Liver (tissue), 8 donors: ENCODE measurements at regions not wholly inside any gene's neighbourhood (a gene's known extent, or its start where the extent isn't known, plus 50 kb on each side); places are given as distances from the start of the nearest gene placed in this dataset.

Source experiments
- DNase-seq: peaks from one replicate; pipeline ENCODE4 v3.0.0-alpha.2; 2017; ENCODE audit warnings: low spot score
- H3K27ac ChIP-seq, 2 donors: one replicate each; pipeline ENCODE4 v1.7.0; 2013; ENCODE audit warnings: inconsistent platforms in 2 of 2, low read length in 2 of 2, control low read depth in 1 of 2, low read depth in 1 of 2, mild to moderate bottlenecking in 1 of 2
- H3K27me3 ChIP-seq, 4 donors: one replicate each; pipeline versions ENCODE4 v1.6.1 to v1.7.0; 2013; ENCODE audit warnings: low read length in 3 of 4, inconsistent platforms in 1 of 4, mild to moderate bottlenecking in 1 of 4, moderate library complexity in 1 of 4; ENCODE audit not compliant: control insufficient read depth in 4 of 4, insufficient read depth in 4 of 4
- H3K36me3 ChIP-seq, 4 donors: one replicate each; pipeline versions ENCODE4 v1.6.1 to v1.7.0; 2013; ENCODE audit warnings: low read length in 3 of 4, mild to moderate bottlenecking in 3 of 4, low read depth in 1 of 4, moderate library complexity in 1 of 4; ENCODE audit not compliant: control insufficient read depth in 4 of 4, insufficient read depth in 3 of 4
- H3K4me1 ChIP-seq, 4 donors: one replicate each; pipeline versions ENCODE4 v1.6.1 to v1.7.0; 2013; ENCODE audit warnings: low read length in 3 of 4, mild to moderate bottlenecking in 3 of 4, moderate library complexity in 1 of 4; ENCODE audit not compliant: control insufficient read depth in 4 of 4, insufficient read depth in 4 of 4
- H3K4me3 ChIP-seq, 3 donors: one replicate each; pipeline versions ENCODE4 v1.6.1 to v1.7.0; 2013; ENCODE audit warnings: low read length in 3 of 3, control low read depth in 1 of 3, low read depth in 1 of 3, mild to moderate bottlenecking in 1 of 3
- H3K9ac ChIP-seq, 2 donors: one replicate each; pipeline ENCODE4 v1.7.0; 2013; ENCODE audit warnings: low read length in 2 of 2, mild to moderate bottlenecking in 2 of 2, moderate library complexity in 2 of 2, control low read depth in 1 of 2, low read depth in 1 of 2
- H3K9me3 ChIP-seq, 4 donors: one replicate each; pipeline versions ENCODE4 v1.6.1 to v1.7.0; 2013; ENCODE audit warnings: low read length in 3 of 4; ENCODE audit not compliant: control insufficient read depth in 4 of 4
- ATF3 ChIP-seq: IDR thresholded peaks from 2 replicates; pipeline ENCODE4 v1.6.1; 2016; ENCODE audit warnings: antibody characterized with exemption
- CTCF ChIP-seq: fragments of 150-350 bp; IDR thresholded peaks from 2 replicates; pipeline ENCODE4 v1.5.1; 2017; ENCODE audit warnings: improper control_type of control experiment, low read depth, low read length; ENCODE audit not compliant: missing input control
- EGR1 ChIP-seq, 2 donors: IDR thresholded peaks; 2 replicates each; pipeline ENCODE4 v1.6.1; 2016 to 2018; ENCODE audit warnings: antibody characterized with exemption in 2 of 2, low read depth in 2 of 2
- FOXA1 ChIP-seq: IDR thresholded peaks from 2 replicates; pipeline ENCODE4 v1.6.1; 2016; ENCODE audit warnings: antibody characterized with exemption
- FOXA2 ChIP-seq: IDR thresholded peaks from 2 replicates; pipeline ENCODE4 v1.6.1; 2016; ENCODE audit warnings: antibody characterized with exemption
- GABPA ChIP-seq, 2 donors: IDR thresholded peaks in 1 of 2; conservative IDR thresholded peaks in 1 of 2; 2 replicates each; pipeline ENCODE4 v1.6.1; 2016; ENCODE audit warnings: antibody characterized with exemption in 2 of 2, mild to moderate bottlenecking in 1 of 2, moderate library complexity in 1 of 2
- HNF4A ChIP-seq, 2 donors: conservative IDR thresholded peaks; 2 replicates each; pipeline ENCODE4 v1.6.1; 2016; ENCODE audit warnings: antibody characterized with exemption in 2 of 2, mild to moderate bottlenecking in 2 of 2
- HNF4G ChIP-seq: IDR thresholded peaks from 2 replicates; pipeline ENCODE4 v1.6.1; 2016; ENCODE audit warnings: antibody characterized with exemption
- JUND ChIP-seq, 2 donors: IDR thresholded peaks; 2 replicates each; pipeline ENCODE4 v1.6.1; 2016; ENCODE audit warnings: antibody characterized with exemption in 2 of 2
- MAX ChIP-seq: IDR thresholded peaks from 2 replicates; pipeline ENCODE4 v1.6.1; 2016; ENCODE audit warnings: antibody characterized with exemption
- NR2F2 ChIP-seq: IDR thresholded peaks from 2 replicates; pipeline ENCODE4 v1.6.1; 2016; ENCODE audit warnings: antibody characterized with exemption
- RAD21 ChIP-seq, 2 donors: IDR thresholded peaks; 2 replicates each; pipeline ENCODE4 v1.6.1; 2016; ENCODE audit warnings: antibody characterized with exemption in 2 of 2, mild to moderate bottlenecking in 2 of 2
- REST ChIP-seq: IDR thresholded peaks from 2 replicates; pipeline ENCODE4 v1.6.1; 2016; ENCODE audit warnings: antibody characterized with exemption, mild to moderate bottlenecking
- RXRA ChIP-seq, 2 donors: IDR thresholded peaks; 2 replicates each; pipeline ENCODE4 v1.6.1; 2017 to 2018; ENCODE audit warnings: antibody characterized with exemption in 2 of 2, mild to moderate bottlenecking in 1 of 2
- SP1 ChIP-seq: IDR thresholded peaks from 2 replicates; pipeline ENCODE4 v1.6.1; 2018; ENCODE audit warnings: antibody characterized with exemption, mild to moderate bottlenecking
- TAF1 ChIP-seq: conservative IDR thresholded peaks from 2 replicates; pipeline ENCODE4 v1.6.1; 2016; ENCODE audit warnings: antibody characterized with exemption, mild to moderate bottlenecking
- YY1 ChIP-seq: IDR thresholded peaks from 2 replicates; pipeline ENCODE4 v1.6.1; 2016; ENCODE audit warnings: antibody characterized with exemption, mild to moderate bottlenecking
- ZBTB33 ChIP-seq: IDR thresholded peaks from 2 replicates; pipeline ENCODE4 v1.6.1; 2016; ENCODE audit warnings: antibody characterized with exemption
- WGBS: extraction: QIAGEN DNeasy Blood & Tissue Kit; methylation state at CpG from one replicate; pipeline ENCODE4 v1.1.7; 2013; 5-methylcytosine and 5-hydroxymethylcytosine counted together
- donor health status: healthy.
- donor health status: healthy.
- donor health status: healthy.
- donor health status: healthy.
- donor health status: healthy.

GRCh38 chr3:10688548-10689172, 127.4 kb upstream of the SLC6A11 start:
- peak overlapping the region; percentile 21 to 25 for H3K27ac ChIP-seq
- H3K9me3 ChIP-seq = no peaks in the 10 kb centered on the region
- no peak for DNase-seq
- H3K9ac ChIP-seq = no peak overlapping the region
- no peak overlapping the region for H3K4me3 ChIP-seq
- no peaks in the 10 kb centered on the region for H3K27me3 ChIP-seq
- TF ChIP-seq FOXA1 (peak; percentile 38), EGR1 (IDR thresholded peaks at IDR 0.05; ENCODE audit: low read depth in 2 of 2) (no peak), GABPA (IDR thresholded peaks at IDR 0.05 in 1 of 2, conservative IDR thresholded peaks at IDR 0.05 in 1 of 2) (no peak), NR2F2 (no peak), RXRA (IDR thresholded peaks at IDR 0.05) (peak; percentile 58 to 91), SP1 (peak; percentile 66), FOXA2 (peak; percentile 35), YY1 (peak; percentile 73), CTCF (no peak), JUND (IDR thresholded peaks at IDR 0.05) (peak in 1 of 2 donors; percentile 68), HNF4A (conservative IDR thresholded peaks at IDR 0.05) (peak; percentile 90 to 94), REST (peak; percentile 55), HNF4G (peak; percentile 72), MAX (peak; percentile 90), ZBTB33 (no peak), RAD21 (IDR thresholded peaks at IDR 0.05) (peak; percentile 55 to 57), ATF3 (no peak), TAF1 (no peak)
- H3K4me1 ChIP-seq = peaks cover 6 to 24% (median 17%) of the 10 kb centered on the region in 4 donors
- 71% methylated on average over 8 of the region's 8 CpGs for WGBS
- H3K36me3 ChIP-seq = no peaks in the 10 kb centered on the region
